GM18498 (cell line): ENCODE measurements at regions not wholly inside any gene's neighbourhood (a gene's known extent, or its start where the extent isn't known, plus 50 kb on each side); places are given as distances from the start of the nearest gene placed in this dataset.

Experiments used
- ATAC-seq: cut with Tn5 transposase; IDR thresholded peaks from one replicate; pipeline ENCODE4 v1.9.1; 2021; ENCODE audit warnings: mild to moderate bottlenecking, moderate library complexity; ENCODE audit not compliant: unreplicated experiment

DNA sequence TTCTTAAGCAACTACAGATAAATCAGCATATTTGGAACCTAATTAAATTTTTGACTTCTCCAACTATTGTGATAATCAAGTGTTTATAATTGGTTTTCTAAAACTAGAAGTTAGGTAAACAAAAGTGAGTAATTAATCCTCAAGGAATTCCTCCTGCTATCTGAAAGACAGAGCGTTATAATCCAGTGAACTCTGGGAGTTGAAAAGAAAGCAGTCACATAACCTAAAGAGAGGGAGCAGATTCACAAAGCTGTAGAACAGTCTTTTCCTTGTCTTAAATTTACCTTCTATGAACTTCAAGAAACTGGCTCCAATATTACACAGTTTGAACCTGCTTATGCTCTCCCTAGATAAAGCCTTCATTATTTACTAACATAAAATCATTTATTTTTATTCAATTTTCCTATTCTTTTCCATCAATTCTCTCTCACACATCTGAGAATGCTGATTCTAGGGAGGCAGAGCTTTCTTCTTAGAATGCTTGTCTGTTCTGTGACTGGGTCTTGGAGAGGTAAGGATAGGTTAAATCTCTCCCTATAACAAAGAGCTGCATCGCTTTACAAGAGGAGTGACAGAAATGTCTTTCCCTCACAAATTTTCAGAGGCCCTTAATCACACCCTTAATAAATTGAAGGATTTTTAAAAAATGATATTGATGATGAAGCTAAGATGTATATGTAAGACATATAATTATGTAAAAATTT lies 132.8 kb downstream of the TUSC7 start:
- ATAC-seq: no peak

DNA sequence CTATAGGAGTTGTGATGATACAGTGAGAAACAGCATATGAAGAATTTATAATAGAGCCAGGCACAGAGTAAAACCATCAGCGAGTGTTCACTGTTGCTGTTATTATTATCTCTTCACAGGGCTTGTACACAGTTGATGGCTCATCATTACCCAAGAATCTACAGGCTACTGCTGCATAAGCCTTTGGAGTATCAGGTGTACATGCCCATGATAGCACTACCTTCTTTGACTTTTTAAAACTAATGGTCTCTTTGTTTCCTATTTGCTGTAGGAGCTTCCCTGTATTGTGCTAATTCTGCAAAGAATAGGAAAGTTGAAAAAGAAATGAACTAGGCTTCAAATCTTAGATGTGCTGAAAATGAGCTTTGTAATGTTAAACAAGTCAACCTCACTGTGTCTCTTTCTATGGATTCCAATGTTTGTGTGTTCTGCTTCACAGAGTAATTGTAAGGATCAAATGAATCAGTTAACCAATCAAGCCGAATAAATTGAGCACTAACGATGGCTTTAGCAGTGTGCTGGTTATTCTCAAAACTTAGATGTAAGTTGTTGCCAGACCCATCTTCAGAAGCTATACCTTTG lies 138.8 kb downstream of the TUSC7 start:
- ATAC-seq: no peak

DNA sequence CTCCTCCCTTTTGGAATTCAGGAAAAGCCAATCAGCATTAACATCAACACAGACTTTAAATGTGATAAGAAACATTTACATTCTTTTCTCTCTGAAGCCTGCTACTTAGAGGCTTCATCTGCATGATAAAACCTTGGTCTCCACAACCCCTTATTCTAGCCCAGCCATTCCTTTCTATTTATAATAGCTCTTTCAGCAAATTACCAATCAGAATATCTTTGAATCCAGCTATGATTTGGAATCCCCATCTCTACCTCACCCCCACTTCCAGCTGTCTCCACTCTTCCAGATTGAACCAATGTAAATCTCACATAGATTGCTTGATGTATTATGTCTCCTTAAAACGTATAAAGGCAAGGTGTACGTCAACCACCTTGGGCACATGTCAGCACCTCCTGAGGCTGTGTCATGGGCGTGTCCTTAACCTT lies 139.7 kb downstream of the TUSC7 start:
- ATAC-seq: no peak

GRCh38 chr3:116852803-116853202 lies 143.2 kb downstream of the TUSC7 start:
- ATAC-seq: no peak

- no peak for ATAC-seq
Measured at GRCh38 chr3:116863270-116863770, 153.7 kb downstream of the TUSC7 start.

DNA sequence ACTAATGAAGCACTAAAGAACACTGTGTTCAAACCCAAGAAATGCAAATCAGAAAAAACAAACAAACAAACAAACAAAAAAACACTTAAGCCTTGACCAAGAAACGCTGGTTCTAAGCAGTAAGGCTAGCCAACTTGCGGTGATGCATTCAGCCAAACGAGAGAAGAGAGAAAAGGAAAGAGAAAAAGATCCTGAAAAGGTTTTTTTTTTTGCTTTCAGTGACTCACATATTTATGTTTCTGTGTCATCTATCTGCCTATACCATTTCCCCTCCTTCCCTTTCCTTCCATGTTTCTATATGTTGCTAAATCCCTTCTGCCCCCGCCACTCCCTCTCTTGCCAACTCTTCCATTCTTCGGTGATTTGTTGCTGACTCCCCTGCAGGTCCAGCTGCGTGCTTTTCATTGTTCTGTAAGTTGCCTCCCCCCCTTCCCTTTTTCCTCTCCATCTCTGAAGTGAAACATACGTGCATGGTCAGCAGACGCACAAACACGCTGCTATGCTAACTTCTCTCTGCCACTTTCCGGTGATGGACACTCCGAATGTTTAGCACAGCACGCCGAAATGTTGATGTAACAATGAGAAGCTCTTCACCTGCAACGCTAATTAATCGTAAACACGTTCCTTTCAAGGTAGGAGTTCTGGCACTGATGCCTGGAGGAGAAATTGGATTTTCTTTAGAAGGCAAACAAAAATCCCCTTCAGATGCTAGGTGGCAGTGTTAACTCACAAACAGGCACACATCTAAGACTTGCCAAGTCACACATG lies 154.4 kb downstream of the TUSC7 start:
- peak; percentile 70 for ATAC-seq

- ATAC-seq: no peak
Measured at GRCh38 chr3:116864590-116864927, 155.0 kb downstream of the TUSC7 start.

GRCh38 chr3:116870379-116870778 lies 160.8 kb downstream of the TUSC7 start:
- ATAC-seq: no peak

DNA sequence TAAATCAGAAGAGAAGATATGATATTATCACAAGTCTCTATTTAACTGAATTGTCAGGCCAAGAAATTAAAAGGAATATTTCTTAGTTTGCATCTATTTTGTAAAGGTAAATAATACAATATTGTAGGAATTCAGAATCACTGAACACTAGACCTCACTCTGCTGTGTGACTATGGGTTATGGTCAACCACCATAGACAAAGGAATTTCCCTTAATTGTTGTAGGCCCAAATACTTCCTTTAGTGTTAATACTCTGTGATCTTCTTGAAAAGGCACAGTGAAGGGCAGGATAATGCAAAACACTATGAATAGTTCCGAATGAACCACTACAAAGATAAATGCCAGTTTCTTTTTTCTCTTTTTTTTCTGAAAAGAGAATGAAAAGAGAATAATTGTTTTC lies 162.3 kb downstream of the TUSC7 start:
- no peak for ATAC-seq

DNA sequence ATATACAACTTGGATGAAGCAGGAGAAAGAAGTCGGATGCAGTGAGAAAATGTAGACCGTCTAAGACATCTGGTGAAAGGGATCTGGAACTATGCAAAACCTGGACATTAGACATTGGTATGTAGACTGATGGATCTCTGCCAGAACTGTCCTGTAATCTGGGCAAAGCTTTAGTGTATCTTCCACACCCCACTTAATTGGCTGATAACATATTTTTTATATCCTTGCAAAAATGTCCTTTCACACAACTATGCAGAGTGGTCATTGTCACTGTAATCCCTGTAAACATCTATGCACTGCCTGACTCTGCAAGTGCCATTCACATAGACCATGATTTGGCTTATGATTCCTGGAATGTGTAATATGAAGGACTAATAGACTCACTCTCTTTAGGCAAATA lies 163.1 kb downstream of the TUSC7 start:
- ATAC-seq: no peak

- no peak for ATAC-seq
Measured at GRCh38 chr3:116873142-116873541, 163.6 kb downstream of the TUSC7 start.

GRCh38 chr3:116877968-116878367 lies 168.4 kb downstream of the TUSC7 start:
- peak; percentile 99 for ATAC-seq

DNA sequence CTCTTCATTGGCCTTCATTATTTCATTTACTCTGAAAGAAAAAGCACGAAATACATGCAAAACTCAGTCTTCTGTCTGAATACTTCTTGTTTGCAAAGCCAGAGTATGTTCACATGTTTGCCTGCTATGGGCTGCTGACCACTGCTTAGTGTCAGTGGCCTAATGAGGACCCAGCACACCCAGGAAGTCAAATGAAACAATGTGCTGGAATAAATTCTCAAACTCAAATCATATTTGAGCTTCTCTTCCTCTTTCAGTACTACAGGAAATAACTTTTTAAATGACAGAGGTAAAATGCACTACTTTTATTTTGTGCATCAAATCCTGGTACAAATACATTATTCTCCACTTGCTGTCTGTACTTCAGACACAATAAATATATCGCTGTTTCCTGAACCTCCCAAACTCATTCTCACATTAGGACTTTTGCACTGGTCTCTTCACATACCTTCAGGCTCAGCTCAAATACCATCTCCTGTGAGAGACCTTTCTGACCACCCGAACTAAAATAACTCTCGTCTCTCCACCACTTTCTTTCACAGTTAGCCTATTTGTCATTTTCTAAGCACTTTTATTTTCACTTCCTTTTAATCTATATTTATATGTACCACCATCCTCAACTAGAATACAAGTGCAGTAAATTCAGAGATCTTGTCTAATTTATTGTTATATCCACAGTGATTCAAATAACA lies 176.8 kb downstream of the TUSC7 start:
- ATAC-seq: peak; percentile 97

GRCh38 chr3:116896116-116896515 lies 186.5 kb downstream of the TUSC7 start:
- no peak for ATAC-seq

DNA sequence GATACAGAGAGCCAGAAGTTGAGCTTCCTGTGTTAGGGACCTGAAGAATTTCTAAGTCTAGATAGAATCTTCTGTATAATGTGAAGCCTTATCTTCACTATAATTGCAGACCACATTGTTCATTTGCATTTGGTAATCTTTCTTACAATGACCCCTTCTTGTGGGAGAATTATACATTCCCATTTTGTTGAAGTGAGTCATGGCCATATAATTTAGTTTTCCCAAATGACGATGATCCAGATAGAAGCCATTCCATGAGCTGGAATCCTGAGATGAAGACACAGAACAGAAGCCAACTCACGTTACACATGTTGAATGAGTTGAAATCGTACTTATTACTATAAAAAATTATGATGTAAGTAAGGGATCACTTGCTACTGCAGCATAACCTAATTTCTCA lies 187.8 kb downstream of the TUSC7 start:
- no peak for ATAC-seq

DNA sequence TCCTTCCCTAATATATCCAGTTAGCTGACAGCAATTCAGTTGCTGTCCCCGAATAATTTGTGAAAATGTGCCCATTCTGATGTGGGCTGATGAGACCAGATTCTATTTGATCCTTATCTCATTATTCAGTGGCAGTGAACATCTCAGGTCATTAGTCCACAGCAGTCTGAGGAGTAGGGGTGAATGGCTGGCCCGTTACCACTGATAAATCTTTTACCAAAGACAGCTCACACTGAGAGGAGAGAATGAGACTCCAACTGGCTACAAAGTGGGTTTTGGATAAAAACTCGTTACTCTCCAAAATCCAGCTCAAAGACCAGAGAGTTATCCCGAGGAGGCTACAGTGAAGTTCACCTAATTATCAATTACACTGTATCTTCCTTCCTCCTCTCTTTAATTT lies 189.7 kb downstream of the TUSC7 start:
- ATAC-seq: no peak

DNA sequence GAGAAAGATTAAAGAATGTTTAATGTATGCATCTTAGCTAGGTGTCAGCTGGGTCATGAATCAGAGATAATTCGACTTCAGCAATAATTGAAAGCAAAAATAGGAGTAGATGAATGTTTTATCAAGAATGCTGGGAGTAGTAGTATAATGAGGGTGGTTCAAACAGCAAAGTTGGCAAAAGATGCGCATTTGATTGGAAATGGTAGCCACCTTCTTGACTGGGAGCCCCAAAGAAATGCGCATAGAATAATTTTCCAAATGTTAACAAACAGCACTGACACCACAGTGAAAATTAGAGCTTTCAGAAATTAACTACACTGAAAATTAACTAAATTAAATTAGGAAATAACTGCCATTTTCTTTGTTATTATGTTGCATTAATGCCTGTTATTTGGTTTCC lies 195.8 kb downstream of the TUSC7 start:
- ATAC-seq: no peak

DNA sequence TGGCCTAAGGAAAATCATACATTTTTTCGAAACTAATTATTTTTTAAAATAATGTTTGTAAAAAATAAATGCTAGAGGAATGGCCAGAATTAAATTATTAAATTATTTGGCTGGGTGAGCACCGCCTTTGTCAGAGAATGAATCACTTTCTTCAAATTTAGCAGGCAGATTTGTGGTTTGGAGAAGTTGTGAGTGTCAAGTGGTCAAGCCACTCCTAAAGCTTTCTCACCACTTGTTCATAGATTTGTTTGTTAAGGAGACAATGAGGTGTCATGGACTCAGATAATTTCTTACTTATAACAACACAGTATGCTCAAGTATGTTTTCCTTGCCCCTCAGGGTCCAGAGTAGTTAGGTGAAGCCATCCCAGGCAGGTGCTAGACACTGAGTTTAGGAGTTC lies 196.2 kb downstream of the TUSC7 start:
- no peak for ATAC-seq

DNA sequence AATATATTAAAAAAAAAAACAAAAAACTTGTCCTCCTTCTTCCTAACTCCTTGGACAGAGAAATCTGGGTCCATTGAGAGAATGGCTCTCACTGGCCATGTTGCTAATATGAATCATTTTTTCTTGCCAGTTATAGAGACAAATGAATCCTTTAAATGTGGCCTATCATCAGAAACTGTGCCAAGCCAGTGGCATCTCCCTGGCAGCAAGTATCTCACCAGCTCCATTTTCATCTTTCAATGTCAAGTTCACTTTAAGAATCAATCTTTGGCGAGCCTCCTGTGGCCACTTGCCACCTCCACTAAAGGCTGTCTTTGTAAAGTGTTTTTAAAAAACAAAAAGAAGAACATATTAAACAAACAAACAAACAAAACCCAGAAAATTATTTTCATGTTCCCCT lies 202.5 kb downstream of the TUSC7 start:
- ATAC-seq: no peak

- no peak for ATAC-seq
Measured at GRCh38 chr3:116914004-116914403, 204.4 kb downstream of the TUSC7 start.

GRCh38 chr3:116916836-116917235 lies 207.3 kb downstream of the TUSC7 start:
- no peak for ATAC-seq
